Neural cell (in vitro differentiated cells): ENCODE measurements at regions not wholly inside any gene's neighbourhood (a gene's known extent, or its start where the extent isn't known, plus 50 kb on each side); places are given as distances from the start of the nearest gene placed in this dataset.

Experiments used
- CTCF ChIP-seq: fragments of 450-650 bp; IDR thresholded peaks from 2 replicates; pipeline ENCODE4 v1.5.1; 2014; ENCODE audit warnings: antibody characterized with exemption, mild to moderate bottlenecking, moderate library complexity; ENCODE audit not compliant: poor library complexity, severe bottlenecking
- EP300 ChIP-seq: fragments of 450-650 bp; conservative IDR thresholded peaks from 2 replicates; pipeline ENCODE4 v1.6.1; 2014; ENCODE audit warnings: antibody characterized with exemption, mild to moderate bottlenecking, moderate library complexity; ENCODE audit not compliant: poor library complexity, severe bottlenecking
- EZH2 ChIP-seq: fragments of 200-600, 300-800 bp; shearing (Covaris generic), sonication (generic); IDR thresholded peaks from 2 replicates; pipeline ENCODE4 v1.6.1; 2014; ENCODE audit warnings: antibody characterized with exemption, low read length, borderline replicate concordance, mild to moderate bottlenecking; ENCODE audit not compliant: insufficient read depth, poor library complexity, severe bottlenecking
- MXI1 ChIP-seq: fragments of 450-650 bp; conservative IDR thresholded peaks from 2 replicates; pipeline ENCODE4 v1.6.1; 2014; ENCODE audit warnings: antibody characterized with exemption, mild to moderate bottlenecking; ENCODE audit not compliant: poor library complexity, severe bottlenecking
- POLR2AphosphoS5 ChIP-seq: IDR thresholded peaks from 2 replicates; pipeline ENCODE4 v1.6.1; 2012
- RAD21 ChIP-seq: fragments of 450-650 bp; conservative IDR thresholded peaks from 2 replicates; pipeline ENCODE4 v1.6.1; 2014; ENCODE audit warnings: antibody characterized with exemption, mild to moderate bottlenecking, moderate library complexity
- REST ChIP-seq: IDR thresholded peaks from 2 replicates; pipeline ENCODE4 v1.6.1; 2012; ENCODE audit warnings: borderline replicate concordance
- SMC3 ChIP-seq: fragments of 450-650 bp; conservative IDR thresholded peaks from 2 replicates; pipeline ENCODE4 v1.6.1; 2014; ENCODE audit warnings: antibody characterized with exemption, mild to moderate bottlenecking, moderate library complexity; ENCODE audit not compliant: poor library complexity
- TAF1 ChIP-seq: IDR thresholded peaks from 2 replicates; pipeline ENCODE4 v1.6.1; 2012; ENCODE audit warnings: low read depth

- TF ChIP-seq POLR2AphosphoS5 (peak; percentile 32), CTCF (no peak), REST (no peak), EP300 (peak; percentile 27), RAD21 (no peak), TAF1 (no peak), EZH2 (no peak), MXI1 (no peak), SMC3 (no peak)
Measured at GRCh38 chr19:32068793-32069192, 276.6 kb upstream of the ZNF507 start.
